K562 (cell line): ENCODE measurements at regions not wholly inside any gene's neighbourhood (a gene's known extent, or its start where the extent isn't known, plus 50 kb on each side); places are given as distances from the start of the nearest gene placed in this dataset.

Experiments
- ATF4 ChIP-seq: fragments of 450-650 bp; formaldehyde crosslinking; IDR thresholded peaks from 2 replicates; pipeline ENCODE4 v1.4.0; 2022; ENCODE audit warnings: mild to moderate bottlenecking, moderate library complexity
- BMI1 ChIP-seq: fragments of 150-350 bp; IDR thresholded peaks from 2 replicates; pipeline ENCODE4 v1.6.1; 2014; ENCODE audit warnings: low read length
- CBFA2T3 ChIP-seq: fragments of 450-650 bp; IDR thresholded peaks from 2 replicates; pipeline ENCODE4 v1.6.1; 2017
- EHMT2 ChIP-seq: fragments of 450-650 bp; IDR thresholded peaks from 2 replicates; pipeline ENCODE4 v1.6.1; 2018; ENCODE audit warnings: antibody characterized with exemption
- ETS2 ChIP-seq: IDR thresholded peaks from 2 replicates; pipeline ENCODE4 v1.6.1; 2016; ENCODE audit warnings: borderline replicate concordance, missing genetic modification characterization, mild to moderate bottlenecking, moderate library complexity, missing compliant biosample characterization; ENCODE audit not compliant: poor library complexity, severe bottlenecking
- ETV5 ChIP-seq: sonication (generic); formaldehyde crosslinking; IDR thresholded peaks from 2 replicates; pipeline ENCODE4 v1.4.0; 2020; ENCODE audit warnings: low read depth, mild to moderate bottlenecking, missing genetic modification reagents
- FOXM1 ChIP-seq, 2 experiments: fragments of 450-650 bp in 1 of 2; sonication (generic) in 1 of 2; formaldehyde crosslinking in 1 of 2; IDR thresholded peaks; 2 replicates each; pipeline versions ENCODE4 v1.6.1 to v1.9.0; 2017 to 2022; ENCODE audit warnings: low read depth in 2 of 2, mild to moderate bottlenecking in 2 of 2, missing genetic modification reagents in 1 of 2, moderate library complexity in 1 of 2
- IRF9 ChIP-seq: fragments of 450-650 bp; IDR thresholded peaks from 2 replicates; pipeline ENCODE4 v1.6.1; 2016; ENCODE audit warnings: missing biosample characterization, missing genetic modification characterization
- PCBP2 ChIP-seq: fragments of 200-400 bp; formaldehyde crosslinking; IDR thresholded peaks from 2 replicates; pipeline ENCODE4 v1.6.1; 2018; ENCODE audit warnings: low read length, low read depth, mild to moderate bottlenecking, moderate library complexity; ENCODE audit not compliant: poor library complexity, severe bottlenecking
- POLR2AphosphoS2 ChIP-seq: IDR thresholded peaks from 2 replicates; pipeline ENCODE4 v1.6.1; 2012; ENCODE audit warnings: low read length, improper control_type of control experiment
- RFX7 ChIP-seq: fragments of 250-450 bp; sonication (Bioruptor Pico); IDR thresholded peaks from 2 replicates; pipeline ENCODE4 v1.5.1; 2021; ENCODE audit warnings: mild to moderate bottlenecking
- SIX5 ChIP-seq, 2 experiments: IDR thresholded peaks; 2 replicates each; pipeline ENCODE4 v1.6.1; 2011; ENCODE audit warnings: low read length in 2 of 2, borderline replicate concordance in 1 of 2, low read depth in 1 of 2, mild to moderate bottlenecking in 1 of 2, moderate library complexity in 1 of 2; ENCODE audit not compliant: insufficient read depth in 1 of 2
- SREBF2 ChIP-seq: sonication (generic); formaldehyde crosslinking; IDR thresholded peaks from 2 replicates; pipeline ENCODE4 v1.4.0; 2020; ENCODE audit warnings: mild to moderate bottlenecking, missing genetic modification reagents
- YBX1 ChIP-seq: fragments of 450-650 bp; IDR thresholded peaks from 2 replicates; pipeline ENCODE4 v1.7.1; 2016; ENCODE audit warnings: mild to moderate bottlenecking
- ZBTB12 ChIP-seq: fragments of 250-450 bp; sonication (Bioruptor Pico); IDR thresholded peaks from 2 replicates; pipeline ENCODE4 v1.4.0; 2020
- ZNF12 ChIP-seq: sonication (generic); formaldehyde crosslinking; IDR thresholded peaks from 2 replicates; pipeline ENCODE4 v1.4.0; 2020; ENCODE audit warnings: mild to moderate bottlenecking, missing genetic modification reagents
- ZNF644 ChIP-seq: fragments of 200-800 bp; sonication (Bioruptor generic); IDR thresholded peaks from 2 replicates; pipeline ENCODE4 v1.6.1; 2016; ENCODE audit warnings: low read depth, missing genetic modification characterization, missing compliant biosample characterization
- ZNF77 ChIP-seq: fragments of 250-450 bp; sonication (Bioruptor Pico); IDR thresholded peaks from 2 replicates; pipeline ENCODE4 v1.5.0; 2020
- TF ChIP-seq, protein P1 (sequence below): IDR thresholded peaks from 2 replicates; pipeline ENCODE4 v1.6.1; 2016; ENCODE audit warnings: missing genetic modification characterization, missing compliant biosample characterization
- TF ChIP-seq, protein P2 (sequence below): sonication (generic); formaldehyde crosslinking; IDR thresholded peaks from 2 replicates; pipeline ENCODE4 v1.8.0; 2022; ENCODE audit warnings: mild to moderate bottlenecking, missing genetic modification reagents, borderline replicate concordance
- TF ChIP-seq, protein P3 (sequence below): fragments of 250-450 bp; sonication (Bioruptor Pico); IDR thresholded peaks from 2 replicates; pipeline ENCODE4 v1.5.0; 2022; ENCODE audit warnings: mild to moderate bottlenecking

DNA sequence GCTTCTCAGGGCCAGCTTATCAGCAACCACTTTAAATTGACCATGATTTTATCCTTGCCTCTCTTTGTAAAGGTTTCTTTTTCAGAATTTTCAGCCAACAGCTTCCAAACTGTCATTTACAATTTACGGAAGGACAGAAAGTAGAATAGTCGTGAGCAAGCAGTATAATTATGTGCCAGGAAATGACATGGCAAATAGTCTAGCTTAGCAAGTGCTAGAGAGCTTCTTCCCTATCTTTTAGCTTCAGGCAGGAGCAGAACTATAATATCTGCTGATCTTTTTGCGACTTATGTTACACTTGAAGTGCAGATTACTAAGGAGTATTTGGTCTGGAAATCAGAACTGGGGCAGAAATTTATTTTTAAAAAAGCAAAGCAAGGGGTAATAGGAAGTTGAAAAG lies 123.0 kb upstream of the AP1S2 start (continued):
- TF ChIP-seq BMI1 (no peak), CBFA2T3 (peak; percentile 88), ZNF12 (no peak), PCBP2 (no peak), ATF4 (CRISPR knock-in tag) (no peak), ETV5 (CRISPR knock-in tag) (no peak), YBX1 (no peak), FOXM1 (IDR thresholded peaks at IDR 0.05; ENCODE audit: low read depth) (peak; percentile 22; the same call in 1 of the 2 replicates), FOXM1 (CRISPR knock-in tag; IDR thresholded peaks at IDR 0.05; ENCODE audit: low read depth) (no peak), ZNF644 (tag) (no peak), SIX5 (IDR thresholded peaks at IDR 0.05; ENCODE audit: borderline replicate concordance in 1 of 2, insufficient read depth in 1 of 2, low read depth in 1 of 2, low read length in 2 of 2) (no peak), ZNF77 (no peak), RFX7 (CRISPR knock-in tag) (no peak), IRF9 (tag) (no peak), POLR2AphosphoS2 (no peak), ETS2 (tag) (no peak), EHMT2 (no peak), ZBTB12 (CRISPR knock-in tag) (no peak), SREBF2 (no peak)
- TF ChIP-seq, protein P1, sequence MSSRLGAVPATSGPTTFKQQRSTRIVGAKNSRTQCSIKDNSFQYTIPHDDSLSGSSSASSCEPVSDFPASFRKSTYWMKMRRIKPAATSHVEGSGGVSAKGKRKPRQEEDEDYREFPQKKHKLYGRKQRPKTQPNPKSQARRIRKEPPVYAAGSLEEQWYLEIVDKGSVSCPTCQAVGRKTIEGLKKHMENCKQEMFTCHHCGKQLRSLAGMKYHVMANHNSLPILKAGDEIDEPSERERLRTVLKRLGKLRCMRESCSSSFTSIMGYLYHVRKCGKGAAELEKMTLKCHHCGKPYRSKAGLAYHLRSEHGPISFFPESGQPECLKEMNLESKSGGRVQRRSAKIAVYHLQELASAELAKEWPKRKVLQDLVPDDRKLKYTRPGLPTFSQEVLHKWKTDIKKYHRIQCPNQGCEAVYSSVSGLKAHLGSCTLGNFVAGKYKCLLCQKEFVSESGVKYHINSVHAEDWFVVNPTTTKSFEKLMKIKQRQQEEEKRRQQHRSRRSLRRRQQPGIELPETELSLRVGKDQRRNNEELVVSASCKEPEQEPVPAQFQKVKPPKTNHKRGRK (tag): no peak
- TF ChIP-seq, protein P2, sequence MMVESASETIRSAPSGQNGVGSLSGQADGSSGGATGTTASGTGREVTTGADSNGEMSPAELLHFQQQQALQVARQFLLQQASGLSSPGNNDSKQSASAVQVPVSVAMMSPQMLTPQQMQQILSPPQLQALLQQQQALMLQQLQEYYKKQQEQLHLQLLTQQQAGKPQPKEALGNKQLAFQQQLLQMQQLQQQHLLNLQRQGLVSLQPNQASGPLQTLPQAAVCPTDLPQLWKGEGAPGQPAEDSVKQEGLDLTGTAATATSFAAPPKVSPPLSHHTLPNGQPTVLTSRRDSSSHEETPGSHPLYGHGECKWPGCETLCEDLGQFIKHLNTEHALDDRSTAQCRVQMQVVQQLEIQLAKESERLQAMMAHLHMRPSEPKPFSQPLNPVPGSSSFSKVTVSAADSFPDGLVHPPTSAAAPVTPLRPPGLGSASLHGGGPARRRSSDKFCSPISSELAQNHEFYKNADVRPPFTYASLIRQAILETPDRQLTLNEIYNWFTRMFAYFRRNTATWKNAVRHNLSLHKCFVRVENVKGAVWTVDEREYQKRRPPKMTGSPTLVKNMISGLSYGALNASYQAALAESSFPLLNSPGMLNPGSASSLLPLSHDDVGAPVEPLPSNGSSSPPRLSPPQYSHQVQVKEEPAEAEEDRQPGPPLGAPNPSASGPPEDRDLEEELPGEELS (CRISPR knock-in tag): no peak
- TF ChIP-seq, protein P3, sequence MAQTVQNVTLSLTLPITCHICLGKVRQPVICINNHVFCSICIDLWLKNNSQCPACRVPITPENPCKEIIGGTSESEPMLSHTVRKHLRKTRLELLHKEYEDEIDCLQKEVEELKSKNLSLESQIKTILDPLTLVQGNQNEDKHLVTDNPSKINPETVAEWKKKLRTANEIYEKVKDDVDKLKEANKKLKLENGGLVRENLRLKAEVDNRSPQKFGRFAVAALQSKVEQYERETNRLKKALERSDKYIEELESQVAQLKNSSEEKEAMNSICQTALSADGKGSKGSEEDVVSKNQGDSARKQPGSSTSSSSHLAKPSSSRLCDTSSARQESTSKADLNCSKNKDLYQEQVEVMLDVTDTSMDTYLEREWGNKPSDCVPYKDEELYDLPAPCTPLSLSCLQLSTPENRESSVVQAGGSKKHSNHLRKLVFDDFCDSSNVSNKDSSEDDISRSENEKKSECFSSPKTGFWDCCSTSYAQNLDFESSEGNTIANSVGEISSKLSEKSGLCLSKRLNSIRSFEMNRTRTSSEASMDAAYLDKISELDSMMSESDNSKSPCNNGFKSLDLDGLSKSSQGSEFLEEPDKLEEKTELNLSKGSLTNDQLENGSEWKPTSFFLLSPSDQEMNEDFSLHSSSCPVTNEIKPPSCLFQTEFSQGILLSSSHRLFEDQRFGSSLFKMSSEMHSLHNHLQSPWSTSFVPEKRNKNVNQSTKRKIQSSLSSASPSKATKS: no peak
